ENCODE measurements at regions not wholly inside any gene's neighbourhood (a gene's known extent, or its start where the extent isn't known, plus 50 kb on each side); places are given as distances from the start of the nearest gene placed in this dataset.

GRCh38 chr6:88266126-88266525, 100.0 kb upstream of the CNR1 start:
- Mint-ChIP-seq H3K27me3 (ENCODE audit: unreplicated experiment) (no peaks in the 10 kb centered on the region), H3K27ac (ENCODE audit: unreplicated experiment) (no peak overlapping the region), H3K4me1 (ENCODE audit: unreplicated experiment) (no peaks in the 10 kb centered on the region), H3K4me3 (ENCODE audit: unreplicated experiment) (no peak overlapping the region), H3K9me3 (ENCODE audit: unreplicated experiment) (peaks cover 4% of the 10 kb centered on the region), H3K36me3 (ENCODE audit: unreplicated experiment) (no peaks in the 10 kb centered on the region)
- no peak for TF ChIP-seq CTCF (IDR thresholded peaks at IDR 0.05)
- no peak for DNase-seq (ENCODE audit: extremely low spot score, unreplicated experiment)

DNA sequence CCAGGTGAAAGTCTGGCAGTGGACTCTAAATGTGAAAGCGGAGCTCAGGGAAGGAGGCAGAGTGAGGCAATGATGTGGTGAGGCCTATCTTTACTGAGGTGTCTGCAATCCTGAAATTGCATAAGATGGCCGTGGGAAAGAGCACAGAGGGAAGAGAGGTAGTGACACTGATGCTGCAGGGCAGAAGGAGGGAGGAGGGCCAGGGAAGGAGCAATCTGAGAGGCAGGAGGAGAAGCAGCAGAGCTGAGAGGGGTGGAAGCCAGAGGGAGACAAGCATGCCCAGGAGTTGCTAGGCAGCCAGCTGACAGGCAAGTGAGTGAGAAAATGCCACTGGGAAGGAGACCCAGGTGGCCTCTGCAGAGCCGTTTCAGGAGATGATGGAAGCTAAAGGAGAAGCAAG, 97.4 kb upstream of the CNR1 start:
- Mint-ChIP-seq H3K27me3 (ENCODE audit: unreplicated experiment) (no peaks in the 10 kb centered on the region), H3K27ac (ENCODE audit: unreplicated experiment) (no peak overlapping the region), H3K4me3 (ENCODE audit: unreplicated experiment) (no peak overlapping the region), H3K36me3 (ENCODE audit: unreplicated experiment) (no peaks in the 10 kb centered on the region), H3K4me1 (ENCODE audit: unreplicated experiment) (no peaks in the 10 kb centered on the region), H3K9me3 (ENCODE audit: unreplicated experiment) (peaks cover 7% of the 10 kb centered on the region)
- no peak for DNase-seq (ENCODE audit: extremely low spot score, unreplicated experiment)
- TF ChIP-seq CTCF (IDR thresholded peaks at IDR 0.05), result no peak

DNA sequence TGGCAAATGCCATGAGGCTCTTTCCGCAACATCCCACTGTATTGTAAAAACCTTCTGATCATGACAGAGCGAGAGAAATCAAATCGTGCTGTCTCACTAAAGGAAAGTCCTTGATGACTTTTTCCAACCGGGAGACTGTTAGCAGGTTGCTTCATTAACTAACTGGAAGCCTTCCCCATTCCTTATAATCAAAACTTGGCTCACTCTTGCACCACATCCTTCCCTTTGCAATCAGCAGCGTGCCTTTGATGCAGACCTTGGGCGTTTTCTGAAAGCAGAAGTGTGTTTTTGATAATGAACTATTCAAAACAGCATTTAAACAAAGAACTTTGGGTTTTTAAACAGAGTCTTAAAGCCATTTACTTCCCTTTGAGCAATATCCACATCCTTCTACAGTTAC, 96.2 kb upstream of the CNR1 start:
- Mint-ChIP-seq H3K27me3 (ENCODE audit: unreplicated experiment) (no peaks in the 10 kb centered on the region), H3K9me3 (ENCODE audit: unreplicated experiment) (peaks cover 7% of the 10 kb centered on the region), H3K36me3 (ENCODE audit: unreplicated experiment) (no peaks in the 10 kb centered on the region), H3K27ac (ENCODE audit: unreplicated experiment) (no peak overlapping the region), H3K4me1 (ENCODE audit: unreplicated experiment) (no peaks in the 10 kb centered on the region), H3K4me3 (ENCODE audit: unreplicated experiment) (no peak overlapping the region)
- DNase-seq (ENCODE audit: extremely low spot score, unreplicated experiment), result no peak
- no peak for TF ChIP-seq CTCF (IDR thresholded peaks at IDR 0.05)

GRCh38 chr6:88251301-88251700, 85.2 kb upstream of the CNR1 start:
- no peak overlapping the region for H3K4me3 Mint-ChIP-seq (ENCODE audit: unreplicated experiment)
- no peak for TF ChIP-seq CTCF (IDR thresholded peaks at IDR 0.05)
- H3K9me3 Mint-ChIP-seq (ENCODE audit: unreplicated experiment), result peaks cover 16% of the 10 kb centered on the region
- no peaks in the 10 kb centered on the region for H3K36me3 Mint-ChIP-seq (ENCODE audit: unreplicated experiment)
- H3K27ac Mint-ChIP-seq (ENCODE audit: unreplicated experiment), result no peak overlapping the region
- no peaks in the 10 kb centered on the region for H3K27me3 Mint-ChIP-seq (ENCODE audit: unreplicated experiment)
- H3K4me1 Mint-ChIP-seq (ENCODE audit: unreplicated experiment), result no peaks in the 10 kb centered on the region
- no peak for DNase-seq (ENCODE audit: extremely low spot score, unreplicated experiment)

DNA sequence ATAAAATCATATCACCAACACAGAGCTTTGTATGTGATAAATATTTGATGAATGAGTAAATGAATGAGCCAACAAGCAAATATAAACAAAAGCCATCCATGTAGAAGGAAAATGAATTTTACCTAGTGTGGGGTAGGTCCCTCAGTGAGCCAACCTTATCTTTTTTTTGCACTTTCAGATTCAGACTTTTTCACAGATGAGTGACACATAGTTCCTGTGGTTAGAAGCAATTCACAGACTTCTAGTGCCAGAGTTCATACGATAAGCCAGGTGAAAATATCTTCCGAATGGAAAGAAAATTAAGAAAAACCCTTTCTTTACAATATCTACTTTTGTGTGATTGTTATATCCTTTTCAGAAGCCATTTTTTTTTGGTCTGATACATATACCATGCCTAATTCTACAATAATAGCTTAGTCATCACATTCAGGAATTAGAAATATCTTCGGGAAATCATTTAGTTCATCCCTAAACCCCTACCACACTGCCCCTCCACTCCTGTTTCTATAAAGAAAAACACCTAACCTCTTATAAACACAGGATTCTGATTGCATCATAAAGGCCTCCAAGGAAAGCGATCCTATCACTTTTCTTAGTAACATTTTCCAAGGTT, 82.7 kb upstream of the CNR1 start:
- H3K27ac Mint-ChIP-seq (ENCODE audit: unreplicated experiment), result no peak overlapping the region
- no peaks in the 10 kb centered on the region for H3K27me3 Mint-ChIP-seq (ENCODE audit: unreplicated experiment)
- no peak for TF ChIP-seq CTCF (IDR thresholded peaks at IDR 0.05)
- no peak overlapping the region for H3K4me3 Mint-ChIP-seq (ENCODE audit: unreplicated experiment)
- peaks cover 11% of the 10 kb centered on the region for H3K9me3 Mint-ChIP-seq (ENCODE audit: unreplicated experiment)
- no peak for DNase-seq (ENCODE audit: extremely low spot score, unreplicated experiment)
- H3K36me3 Mint-ChIP-seq (ENCODE audit: unreplicated experiment), result no peaks in the 10 kb centered on the region
- no peaks in the 10 kb centered on the region for H3K4me1 Mint-ChIP-seq (ENCODE audit: unreplicated experiment)
